Right renal cortex interstitium (tissue), 3 donors: ENCODE measurements at regions not wholly inside any gene's neighbourhood (a gene's known extent, or its start where the extent isn't known, plus 50 kb on each side); places are given as distances from the start of the nearest gene placed in this dataset.

ENCODE experiments used
- DNase-seq, 3 donors: peaks; one replicate each; pipeline ENCODE4 v3.0.0-alpha.2; 2013; ENCODE audit warnings: low read depth in 3 of 3, low spot score in 2 of 3

GRCh38 chr13:74891610-74892009, 590.4 kb downstream of the TBC1D4 start:
- no peak for DNase-seq

DNA sequence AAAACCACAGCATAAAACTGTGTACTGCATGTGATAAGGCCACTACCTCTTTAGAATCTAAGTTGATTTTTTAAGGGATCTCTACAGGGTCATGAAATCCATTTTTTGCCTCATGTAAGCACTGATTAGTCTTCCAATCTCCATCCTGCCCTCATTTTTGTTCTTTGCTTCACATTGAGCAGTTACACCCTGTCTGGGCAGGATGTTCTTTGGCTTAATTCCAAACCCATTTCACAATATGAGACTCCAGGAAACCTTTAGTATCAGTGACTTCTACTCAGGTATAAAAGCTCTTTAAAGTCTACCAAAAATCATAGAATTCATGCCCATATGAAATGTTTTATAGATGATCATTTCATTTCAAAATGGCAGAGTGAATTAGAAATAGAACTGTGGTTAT, 592.6 kb downstream of the TBC1D4 start:
- DNase-seq, result no peak

DNA sequence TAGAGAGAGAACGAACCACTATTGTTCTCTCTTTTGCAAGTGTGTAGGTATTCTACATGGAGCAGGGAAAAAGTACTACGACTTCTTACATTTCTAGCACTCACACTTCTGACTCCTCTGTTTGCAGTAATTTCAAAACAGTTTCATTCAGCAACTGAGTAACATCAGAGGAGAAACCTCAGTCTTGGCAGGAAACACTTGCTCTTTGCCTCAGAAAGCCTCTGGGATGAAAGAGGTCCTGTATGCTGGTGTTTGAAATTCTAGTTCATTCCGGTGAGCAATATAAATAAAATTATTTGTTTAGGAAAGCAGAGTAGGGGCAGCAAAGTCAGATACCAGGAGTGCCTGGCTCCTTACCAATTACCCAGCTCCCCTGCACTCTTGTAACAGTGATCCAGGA, 595.5 kb downstream of the TBC1D4 start:
- no peak for DNase-seq

DNA sequence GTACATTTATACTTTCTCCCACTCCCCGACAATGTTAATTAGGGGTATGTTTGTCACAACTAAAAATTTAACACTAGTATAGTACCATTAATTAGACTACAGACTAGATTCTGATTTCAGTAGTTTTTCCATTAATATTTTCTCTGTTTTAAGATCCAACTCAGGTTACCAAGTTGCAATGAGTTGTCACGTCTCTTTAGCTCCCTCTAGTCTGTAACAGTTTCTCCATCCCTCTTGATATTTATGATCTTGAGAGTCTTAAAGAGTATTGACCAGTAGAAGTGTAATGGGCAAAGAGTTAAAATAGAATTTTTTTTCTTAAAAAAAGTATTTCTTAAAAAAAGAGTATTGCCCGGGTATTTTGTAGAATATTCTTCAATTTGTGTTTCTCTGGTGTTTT, 598.1 kb downstream of the TBC1D4 start:
- DNase-seq, result no peak

DNA sequence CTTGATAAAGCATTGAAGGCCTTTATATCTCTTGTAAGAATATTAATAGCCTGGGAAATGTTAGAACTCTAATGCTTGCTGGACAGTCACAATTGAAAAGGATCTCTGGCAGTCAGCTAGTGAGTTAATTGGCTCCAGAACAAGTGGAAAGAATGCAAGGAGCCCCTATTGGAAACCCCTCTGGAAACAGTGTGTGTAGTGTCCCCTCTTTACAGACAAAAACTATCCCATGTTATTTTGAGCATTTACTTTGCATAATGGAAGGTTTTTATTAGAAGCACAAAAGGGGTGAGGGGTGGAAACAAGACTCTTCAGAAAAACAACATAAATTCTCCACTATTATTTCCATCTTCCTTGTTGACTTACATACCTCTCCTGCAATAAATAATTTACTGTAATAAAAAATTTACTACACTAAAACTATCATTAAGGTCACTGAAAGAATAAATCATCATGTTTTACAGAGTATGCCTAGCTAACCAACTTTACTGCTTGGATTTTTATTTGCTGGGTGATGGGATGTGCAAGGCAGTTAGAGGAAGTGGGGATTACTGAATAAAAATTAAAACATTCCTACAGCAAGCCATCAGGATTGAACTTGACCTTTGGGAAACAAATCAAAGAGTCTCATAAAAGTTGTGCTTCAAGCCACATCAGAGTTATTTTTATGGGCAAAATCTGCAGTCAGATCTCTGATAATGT, 610.4 kb downstream of the TBC1D4 start:
- peak; percentile 19 to 43 (median 30) for DNase-seq

GRCh38 chr13:74870865-74871264, 611.1 kb downstream of the TBC1D4 start:
- no peak for DNase-seq

DNA sequence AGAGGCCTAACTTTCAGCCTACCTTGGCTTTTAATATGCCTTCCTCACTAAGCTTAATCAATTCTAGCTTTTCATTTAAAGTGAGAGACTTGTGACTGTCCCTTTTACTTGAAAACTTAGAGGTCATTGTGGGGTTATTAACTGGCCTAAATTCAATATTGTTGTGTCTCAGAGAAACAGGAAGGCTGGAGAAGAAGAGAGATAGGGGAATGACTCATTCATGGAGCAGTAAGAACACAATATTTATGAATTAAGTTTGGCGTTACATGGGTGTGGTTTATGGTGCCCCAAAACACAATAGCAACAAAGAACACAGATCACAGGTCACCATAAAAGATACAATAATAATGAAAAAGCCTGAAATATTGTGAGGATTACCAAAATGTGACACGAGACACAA, 612.1 kb downstream of the TBC1D4 start:
- DNase-seq, result no peak

GRCh38 chr13:74868049-74868448, 613.9 kb downstream of the TBC1D4 start:
- DNase-seq, result no peak

DNA sequence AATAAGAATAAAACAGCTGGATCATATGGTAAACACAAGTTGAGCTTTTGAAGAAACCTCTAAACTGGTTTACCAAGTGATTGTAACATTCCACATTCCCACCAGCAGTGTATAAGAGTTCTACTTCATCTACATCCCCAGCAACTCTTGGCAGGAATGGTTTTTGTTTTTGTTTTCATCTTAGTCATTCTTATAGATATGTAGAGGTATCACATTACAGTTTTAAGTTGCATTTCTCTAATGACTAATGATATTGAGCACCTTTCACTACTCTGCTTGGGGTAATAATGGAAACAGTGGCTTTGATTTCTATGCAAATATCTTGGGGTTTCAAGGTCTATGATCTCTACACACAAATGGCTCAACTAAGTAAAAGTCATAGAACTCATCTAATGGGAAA, 614.5 kb downstream of the TBC1D4 start:
- DNase-seq, result no peak

DNA sequence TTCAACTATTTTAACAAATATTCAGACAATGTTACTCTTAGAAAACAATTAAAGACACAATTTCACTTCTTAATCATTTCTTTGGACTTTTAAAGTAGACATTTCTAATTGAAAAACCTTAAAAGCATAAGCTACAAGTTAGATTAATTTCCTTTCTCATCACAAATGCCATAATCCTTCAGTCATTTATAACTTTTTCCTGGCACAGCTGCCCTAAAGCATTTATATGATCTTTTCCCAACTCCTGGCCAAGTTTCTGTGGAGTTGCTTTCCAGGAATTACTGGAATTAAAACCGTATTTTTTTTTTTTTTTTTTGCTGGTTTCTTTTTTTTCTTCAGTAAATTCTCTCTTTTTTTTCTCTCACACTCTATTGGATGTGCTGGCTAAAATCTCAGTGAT, 615.9 kb downstream of the TBC1D4 start:
- no peak for DNase-seq

DNA sequence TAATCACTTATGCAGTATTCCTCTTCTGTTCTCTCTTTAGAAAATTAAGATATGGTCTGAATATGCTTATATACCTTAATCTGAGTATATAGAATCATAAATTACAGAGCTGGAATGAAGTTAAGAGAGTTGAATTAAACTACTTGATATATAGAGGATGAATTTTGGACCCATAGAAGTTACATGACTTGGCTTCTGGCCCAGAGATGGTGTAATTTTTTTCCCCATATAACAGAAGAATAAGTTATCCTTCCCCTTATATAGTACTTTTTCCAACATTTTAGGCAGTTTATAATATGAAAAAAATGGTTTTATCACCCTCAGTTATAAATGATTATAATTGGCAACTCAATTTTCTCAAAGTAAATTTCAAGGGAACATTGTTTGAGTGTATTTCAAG, 616.3 kb downstream of the TBC1D4 start:
- DNase-seq, result no peak

DNA sequence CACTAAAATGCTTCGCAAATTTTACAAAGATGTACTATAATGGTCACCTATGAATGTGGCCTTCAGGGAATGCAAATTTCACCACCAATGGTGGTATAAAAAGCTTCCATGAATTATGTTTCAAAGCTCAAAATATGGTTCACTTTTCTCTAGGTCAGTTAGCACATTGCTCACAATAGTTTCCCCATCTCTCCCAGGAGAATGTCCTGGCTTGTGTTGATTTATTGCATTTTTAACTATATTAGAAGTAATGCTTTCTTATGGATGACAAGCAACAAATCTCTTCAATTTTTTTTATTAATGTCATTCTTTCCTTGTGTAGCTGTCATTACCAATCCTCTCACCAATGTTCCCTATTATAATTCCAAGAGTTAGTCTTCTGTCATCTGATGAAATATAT, 621.2 kb downstream of the TBC1D4 start:
- no peak for DNase-seq

DNA sequence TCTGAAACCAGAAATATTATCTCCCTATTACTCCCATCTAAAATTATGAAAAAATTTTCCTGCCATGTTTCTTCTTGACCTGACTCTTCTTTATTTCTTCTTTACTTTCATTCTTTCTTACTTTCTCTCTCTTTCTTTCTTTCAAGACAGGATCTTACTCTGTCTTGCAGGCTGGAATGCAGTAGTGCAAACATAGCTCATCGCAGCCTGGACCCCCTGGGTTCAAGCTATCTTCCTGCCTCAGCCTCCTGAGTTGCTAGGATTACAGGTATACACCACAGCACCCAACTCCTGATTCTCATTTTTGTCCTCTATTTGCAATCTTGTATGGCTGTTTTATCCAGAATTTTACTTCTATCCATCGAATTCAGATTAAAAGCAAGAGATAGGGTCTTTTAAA, 631.1 kb downstream of the TBC1D4 start:
- no peak for DNase-seq

- DNase-seq, result no peak
Measured at GRCh38 chr13:74847966-74848365, 634.0 kb downstream of the TBC1D4 start.

- DNase-seq, result no peak
Measured at GRCh38 chr13:74845806-74846205, 636.2 kb downstream of the TBC1D4 start.

DNA sequence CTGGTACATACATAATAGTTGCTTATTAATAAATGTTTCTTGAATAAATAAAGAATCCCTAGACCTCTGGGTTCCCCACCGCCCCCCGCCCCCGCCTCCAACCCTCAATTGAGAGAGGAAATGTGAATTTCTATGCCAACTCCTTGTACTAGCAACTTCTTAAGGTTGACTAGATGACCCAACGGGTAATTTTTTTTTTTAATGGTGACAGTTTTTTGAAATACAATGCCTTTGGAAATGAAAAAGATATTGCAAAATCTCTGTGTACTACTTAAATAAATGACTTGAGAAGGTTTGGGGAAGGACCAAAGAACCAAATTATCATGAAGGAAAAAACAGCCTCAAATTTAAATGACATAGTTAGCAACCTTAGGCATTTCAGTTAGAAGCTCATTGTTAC, 640.3 kb downstream of the TBC1D4 start:
- no peak for DNase-seq

DNA sequence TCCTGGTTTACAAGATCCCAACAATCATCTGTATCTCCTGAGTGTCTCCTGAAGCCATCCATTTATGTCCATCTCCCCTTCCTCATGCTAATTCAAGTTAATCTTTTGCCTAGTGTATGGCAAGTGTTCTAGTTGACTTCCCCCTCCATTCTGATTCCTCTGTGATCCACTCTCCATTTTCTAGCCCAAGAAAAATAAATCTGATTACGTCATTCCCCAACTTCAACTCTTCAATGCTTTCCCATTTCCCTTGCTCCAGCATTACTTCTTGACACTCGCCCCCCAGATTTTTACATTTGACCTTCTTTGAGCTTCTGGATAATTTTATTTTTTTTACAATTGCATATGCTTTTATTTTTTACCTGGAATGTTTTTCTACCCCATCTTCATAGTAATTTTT, 640.8 kb downstream of the TBC1D4 start:
- DNase-seq, result no peak

- DNase-seq, result no peak
Measured at GRCh38 chr13:74839656-74840055, 642.3 kb downstream of the TBC1D4 start.

DNA sequence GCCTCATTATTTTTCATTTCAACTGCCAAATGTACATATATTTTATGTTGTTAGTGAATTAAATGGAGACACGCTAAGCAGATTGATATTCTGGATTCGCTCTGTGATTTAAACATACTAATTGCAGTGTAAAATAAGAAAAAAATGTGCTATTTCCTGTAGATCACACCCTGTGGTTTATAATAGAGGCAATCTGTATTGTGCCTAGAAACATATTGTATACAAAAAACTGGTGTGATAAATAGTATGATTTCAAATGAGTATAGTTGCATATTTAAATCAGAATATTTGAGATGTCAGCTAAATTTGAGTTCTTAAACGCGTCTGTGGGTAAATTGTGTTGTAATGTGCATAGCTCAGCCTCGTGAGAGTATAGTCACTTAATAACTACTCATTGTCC, 643.9 kb downstream of the TBC1D4 start:
- DNase-seq, result no peak

DNA sequence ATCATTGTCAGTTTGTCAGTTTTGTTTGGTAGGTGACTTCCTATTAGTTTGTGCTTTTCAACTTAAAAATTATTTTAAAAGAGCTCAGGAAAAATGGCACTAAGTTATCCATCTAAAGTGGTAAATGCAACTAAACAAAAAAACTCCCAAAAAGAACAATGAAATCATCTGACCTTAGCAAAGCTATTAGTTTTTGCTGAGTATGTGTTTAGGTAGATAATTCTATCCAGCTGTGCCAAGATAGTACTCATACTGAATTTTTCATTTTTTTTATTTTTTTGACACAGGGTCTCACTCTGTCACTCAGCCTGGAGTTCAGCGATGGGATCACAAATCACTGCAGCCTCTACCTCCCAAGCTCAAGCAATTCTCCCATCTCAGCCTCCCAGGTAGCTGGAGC, 645.3 kb downstream of the TBC1D4 start:
- no peak for DNase-seq

DNA sequence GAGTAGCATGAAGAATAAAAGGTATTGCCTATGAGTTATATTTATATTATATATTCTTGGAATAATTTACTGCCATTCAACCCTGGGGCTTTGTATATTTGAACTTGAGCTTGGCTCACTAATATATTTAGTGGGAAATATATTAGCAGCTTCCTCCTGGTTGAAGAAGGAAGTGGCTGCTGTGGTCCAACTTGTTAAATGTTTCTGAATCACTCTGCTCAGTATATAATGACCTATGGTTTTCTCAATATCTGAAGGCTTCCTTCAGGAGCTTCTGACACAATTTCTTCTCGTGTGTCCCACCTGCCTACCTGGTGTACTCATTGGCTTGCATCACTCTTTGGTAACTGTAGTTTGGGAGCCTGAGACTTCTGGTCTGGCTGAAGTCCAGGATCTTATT, 646.4 kb downstream of the TBC1D4 start:
- no peak for DNase-seq

GRCh38 chr13:74825938-74826246, 656.1 kb downstream of the TBC1D4 start:
- DNase-seq, result no peak

DNA sequence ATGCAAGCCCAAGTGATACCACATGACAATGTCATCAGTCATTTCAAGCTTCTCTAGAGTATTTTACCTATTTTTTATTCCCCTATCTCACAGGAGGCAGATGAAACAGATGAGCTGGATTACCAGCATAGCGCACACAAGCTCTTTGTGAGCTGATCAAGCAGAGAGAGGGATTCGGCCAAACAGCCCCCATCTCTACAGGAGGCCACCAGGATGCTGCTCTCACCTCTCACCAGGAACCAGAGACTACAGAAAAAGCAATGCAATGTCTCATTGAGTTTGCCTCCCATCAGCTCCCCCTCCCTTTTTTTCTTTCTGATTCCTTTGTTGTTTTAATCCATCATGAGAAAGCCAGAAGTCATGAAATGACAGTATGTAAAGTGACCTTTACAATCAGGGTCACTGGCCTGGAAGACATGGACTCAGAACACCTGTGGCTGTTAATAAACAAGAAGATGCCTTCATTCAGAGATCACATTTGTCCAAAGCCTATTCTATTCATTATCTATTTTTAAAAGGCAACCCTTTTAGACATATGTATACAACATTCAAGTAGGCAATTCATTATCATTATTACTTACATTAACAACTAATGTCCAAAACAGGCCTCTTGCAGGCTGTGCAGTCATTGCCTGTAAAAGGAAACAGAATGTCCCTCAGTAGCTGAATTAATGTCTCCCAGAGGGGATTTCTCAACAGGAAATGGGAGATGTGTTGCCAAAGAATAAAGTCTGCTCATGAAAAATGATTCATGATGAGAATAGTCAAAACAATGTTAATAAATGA, 656.6 kb downstream of the TBC1D4 start:
- DNase-seq, result peak in 2 of 3 donors; percentile 19 to 23
